Embryonic facial prominence (tissue), 1 donor: ENCODE measurements at regions not wholly inside any gene's neighbourhood (a gene's known extent, or its start where the extent isn't known, plus 50 kb on each side); places are given as distances from the start of the nearest gene placed in this dataset.

ENCODE experiments used
- DNase-seq: peaks from one replicate; pipeline ENCODE4 v3.0.0-alpha.2; 2016; ENCODE audit errors: extremely low spot score

DNA sequence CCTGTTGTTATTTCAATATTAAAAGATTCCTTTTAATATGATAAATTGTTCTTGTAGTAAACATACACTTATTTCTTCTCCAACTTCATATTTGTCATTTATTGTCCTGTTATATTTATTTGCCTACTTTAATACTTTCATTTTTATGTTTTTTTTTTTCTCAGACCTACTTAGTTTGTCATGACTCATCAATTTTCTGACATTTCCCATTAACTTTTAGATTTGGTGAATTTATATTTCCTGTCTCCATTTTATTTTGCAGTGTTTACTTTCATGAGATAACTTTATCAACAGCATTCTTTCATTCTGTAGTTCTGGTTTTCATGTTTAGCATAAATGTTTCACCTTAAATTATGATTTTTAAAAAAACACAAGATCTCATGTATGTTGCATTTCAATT is 788.7 kb downstream of the EFNA5 start:
- no peak for DNase-seq

DNA sequence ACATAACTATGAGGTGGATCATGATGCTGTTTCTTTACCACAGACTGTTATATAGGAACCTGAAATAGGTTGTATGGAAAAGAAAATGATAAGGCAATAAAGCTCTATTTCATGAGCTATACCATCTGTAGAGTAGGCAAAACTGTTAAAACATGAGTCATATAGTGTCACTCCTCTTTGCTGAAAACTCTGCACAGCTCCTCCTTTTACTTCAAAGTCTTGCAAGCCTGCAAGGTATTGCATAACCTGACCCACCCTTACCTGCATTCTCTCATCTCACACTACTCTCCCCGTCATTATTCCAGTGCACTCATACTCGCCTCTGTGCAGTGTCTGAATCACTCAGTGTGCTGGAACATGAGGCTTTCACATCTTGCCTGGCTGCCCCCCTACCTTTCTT is 790.1 kb downstream of the EFNA5 start:
- DNase-seq, result no peak

DNA sequence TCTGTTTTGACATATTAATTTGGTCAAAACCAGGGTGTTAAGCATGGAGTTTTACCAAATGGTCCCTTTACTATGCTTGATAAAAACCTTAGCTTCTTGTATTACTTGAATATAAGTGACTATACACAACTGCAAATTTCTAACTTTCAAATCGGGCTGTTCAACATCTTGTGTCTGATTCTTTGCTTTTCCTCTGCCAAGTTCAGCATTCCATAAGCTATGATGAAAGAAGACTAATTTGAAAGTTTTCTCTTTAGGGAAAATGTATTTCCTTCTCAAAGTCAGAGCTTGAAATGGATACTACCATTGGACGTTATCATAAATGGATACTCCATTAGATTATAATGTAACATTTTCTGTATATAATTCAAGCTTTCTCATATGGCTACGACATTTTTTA is 792.9 kb downstream of the EFNA5 start:
- no peak for DNase-seq

DNA sequence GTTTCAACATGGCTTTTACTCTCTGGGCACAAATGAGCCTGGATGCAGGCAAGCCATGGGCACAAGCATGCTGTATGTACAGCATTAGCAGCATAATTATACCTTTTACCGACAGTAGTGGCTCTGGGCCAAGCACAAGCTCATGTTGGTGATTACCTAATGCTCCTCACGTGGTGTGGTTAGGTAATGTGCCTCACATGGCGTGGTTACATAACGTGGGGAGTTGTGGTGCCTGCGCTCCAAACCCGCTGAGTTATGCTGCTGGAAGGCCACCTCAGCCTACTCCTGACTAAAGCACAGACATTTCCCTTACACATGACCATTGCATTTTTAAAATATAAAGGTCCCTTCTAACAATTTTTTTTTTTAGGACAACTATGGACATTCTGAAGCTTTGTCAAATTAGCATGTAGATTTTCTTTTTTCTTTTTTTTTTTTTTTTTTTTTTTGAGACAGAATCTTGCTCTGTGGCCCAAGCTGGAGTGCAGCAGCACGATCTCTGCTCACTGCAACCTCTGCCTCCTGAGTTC is 794.0 kb downstream of the EFNA5 start:
- no peak for DNase-seq

DNA sequence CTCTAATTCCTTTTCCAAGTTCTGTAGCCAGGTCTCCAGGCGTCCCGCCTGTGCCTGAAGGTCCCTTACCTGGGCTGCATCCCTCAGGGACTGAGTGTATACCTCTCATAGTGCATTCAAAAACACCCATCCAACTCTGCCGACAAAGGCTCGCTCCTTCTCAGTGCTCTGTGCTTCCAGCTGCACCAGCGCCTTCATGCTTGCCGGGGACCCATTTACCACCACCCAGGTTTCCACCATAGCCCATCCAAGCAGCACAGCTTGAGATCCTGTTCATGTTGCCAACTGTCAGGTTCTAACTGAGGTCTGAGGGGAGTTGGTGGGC is 794.5 kb downstream of the EFNA5 start:
- no peak for DNase-seq

DNA sequence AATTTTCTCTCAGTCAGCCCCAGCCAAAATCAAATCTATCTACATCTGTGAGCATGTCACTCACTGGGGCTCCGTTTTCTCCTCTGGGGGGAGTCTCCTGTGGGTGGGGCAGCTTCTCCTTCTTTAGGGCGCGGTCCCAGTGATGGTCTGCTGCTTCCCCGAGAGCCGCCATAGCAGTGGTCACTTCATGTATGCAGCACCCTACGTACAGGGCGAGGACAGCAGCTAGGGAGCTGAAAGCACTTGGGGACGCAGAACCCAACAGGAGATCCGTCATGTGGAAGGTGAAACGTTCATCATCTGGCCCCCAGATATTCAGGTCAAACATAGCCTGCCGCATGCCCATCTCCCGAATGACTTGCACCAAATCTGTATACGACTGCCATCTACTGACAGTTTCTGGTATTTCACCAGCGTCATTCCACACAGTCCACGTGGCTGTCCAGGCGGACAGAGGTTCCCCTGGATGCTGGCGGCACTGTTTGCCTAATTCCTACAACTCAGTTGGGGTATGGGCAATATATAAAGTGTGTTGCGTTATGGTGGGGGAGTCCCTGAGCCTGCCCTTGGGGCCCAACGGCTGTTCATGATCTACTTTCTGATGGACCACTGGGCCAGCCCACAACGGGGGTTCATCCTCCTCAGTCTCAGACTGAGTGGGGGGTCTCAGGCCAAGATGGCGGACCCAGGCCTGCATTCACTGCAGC is 795.0 kb downstream of the EFNA5 start:
- DNase-seq, result no peak

DNA sequence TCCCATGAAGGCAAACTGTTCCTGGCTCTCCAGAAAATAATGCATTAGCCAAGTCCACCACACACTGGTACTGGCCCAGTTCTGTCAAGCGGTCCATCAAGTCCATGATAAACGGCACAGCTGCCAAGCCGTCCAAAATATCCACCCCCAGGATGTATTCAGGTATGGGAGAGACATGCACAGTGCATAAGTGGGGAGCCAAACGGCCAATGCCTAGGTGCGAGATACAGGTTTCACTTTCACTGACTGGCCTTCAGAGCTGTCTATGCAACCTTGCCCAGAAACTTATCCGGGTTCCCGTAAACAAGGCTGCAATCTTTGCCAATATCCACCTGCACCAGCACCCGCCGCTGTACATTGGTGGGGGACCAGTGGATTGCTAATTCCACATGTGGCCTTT is 795.8 kb downstream of the EFNA5 start:
- no peak for DNase-seq

DNA sequence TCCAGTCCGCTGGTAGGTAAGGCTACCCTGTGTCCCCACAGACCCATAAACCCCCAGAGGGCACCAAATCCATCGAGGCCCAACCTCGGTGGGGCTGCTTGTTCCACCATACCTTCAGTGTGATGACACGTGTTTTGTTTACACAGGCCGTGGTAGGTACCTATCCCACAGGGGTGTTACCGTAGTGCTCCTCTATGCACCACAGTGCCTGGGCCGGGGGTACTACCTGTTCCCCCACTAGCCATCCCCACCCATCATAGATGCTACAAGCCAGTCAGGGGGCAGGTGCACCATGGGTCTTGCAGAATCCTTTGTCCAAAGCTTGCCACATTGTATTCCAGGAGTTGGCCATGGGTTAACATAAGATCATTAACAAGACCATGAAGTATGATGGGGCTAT is 796.2 kb downstream of the EFNA5 start:
- DNase-seq, result no peak

DNA sequence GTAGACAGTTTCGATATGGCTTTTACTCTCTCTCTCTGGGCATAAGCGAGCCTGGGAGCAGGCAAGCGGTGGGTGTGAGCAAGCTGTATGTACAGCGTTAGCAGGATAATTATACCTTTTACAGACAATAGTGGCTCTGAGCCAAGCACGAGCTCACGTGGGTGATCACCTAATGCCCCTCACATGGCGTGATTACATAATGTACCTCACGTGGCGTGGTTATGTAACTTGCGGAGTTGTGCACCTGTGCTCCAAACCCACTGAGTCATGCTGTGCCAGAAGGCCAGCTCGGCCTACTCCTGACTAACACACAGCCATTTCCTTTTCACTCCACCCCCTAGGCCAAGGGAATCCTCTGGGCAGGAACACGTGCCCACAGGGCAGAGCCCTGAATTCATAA is 797.2 kb downstream of the EFNA5 start:
- no peak for DNase-seq

DNA sequence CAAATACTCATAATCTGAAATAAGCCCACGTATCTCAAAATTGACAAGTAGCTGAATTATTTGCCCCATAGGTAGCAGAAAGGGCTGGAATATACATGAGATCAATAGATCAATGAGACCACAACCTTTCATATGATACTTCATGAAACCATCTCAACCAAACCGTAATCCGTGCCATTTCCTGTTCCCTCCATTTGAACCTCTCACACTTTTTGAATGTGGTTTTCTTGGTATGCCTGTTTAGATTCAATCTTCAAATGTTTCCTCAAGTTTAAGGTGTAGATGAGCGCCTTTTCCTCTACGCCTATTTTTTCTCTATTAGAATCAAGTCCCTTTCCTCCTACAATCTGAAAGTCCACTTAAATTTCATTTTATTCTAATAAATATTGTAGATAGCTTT is 805.5 kb downstream of the EFNA5 start:
- DNase-seq, result no peak

DNA sequence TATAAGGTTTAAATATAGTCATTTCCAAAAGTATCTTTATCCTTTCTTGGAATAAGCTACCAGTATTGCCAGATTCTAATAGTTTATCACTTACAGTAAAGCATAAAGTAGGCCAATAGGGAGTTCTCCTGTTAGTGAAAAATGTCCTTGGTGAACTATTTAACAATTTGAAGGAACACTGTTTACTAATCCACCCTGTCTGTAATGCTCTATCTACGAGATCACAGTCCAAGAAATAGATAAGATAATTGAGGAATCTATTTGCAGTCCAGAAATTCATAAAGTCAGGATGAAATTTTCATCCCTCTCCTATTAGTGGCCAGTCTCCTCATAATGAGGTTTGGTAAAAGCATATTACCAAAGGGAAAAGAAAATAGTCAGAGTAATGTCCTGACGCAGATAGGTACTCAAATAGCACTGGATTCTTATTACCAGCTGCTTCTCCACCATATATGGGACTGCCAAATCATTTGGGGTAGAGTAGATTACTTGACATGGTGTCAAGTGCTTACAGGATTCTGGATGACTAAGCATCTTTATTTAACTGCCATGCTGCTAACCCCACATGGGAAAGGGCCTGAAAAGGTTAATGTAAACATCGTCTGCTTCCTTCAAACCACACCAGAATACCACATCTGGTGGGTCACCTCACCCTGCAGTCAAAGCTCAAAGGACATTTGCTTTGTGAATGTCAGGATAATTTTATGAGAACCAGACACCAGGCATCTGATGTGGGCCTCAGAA is 808.1 kb downstream of the EFNA5 start:
- DNase-seq, result no peak

DNA sequence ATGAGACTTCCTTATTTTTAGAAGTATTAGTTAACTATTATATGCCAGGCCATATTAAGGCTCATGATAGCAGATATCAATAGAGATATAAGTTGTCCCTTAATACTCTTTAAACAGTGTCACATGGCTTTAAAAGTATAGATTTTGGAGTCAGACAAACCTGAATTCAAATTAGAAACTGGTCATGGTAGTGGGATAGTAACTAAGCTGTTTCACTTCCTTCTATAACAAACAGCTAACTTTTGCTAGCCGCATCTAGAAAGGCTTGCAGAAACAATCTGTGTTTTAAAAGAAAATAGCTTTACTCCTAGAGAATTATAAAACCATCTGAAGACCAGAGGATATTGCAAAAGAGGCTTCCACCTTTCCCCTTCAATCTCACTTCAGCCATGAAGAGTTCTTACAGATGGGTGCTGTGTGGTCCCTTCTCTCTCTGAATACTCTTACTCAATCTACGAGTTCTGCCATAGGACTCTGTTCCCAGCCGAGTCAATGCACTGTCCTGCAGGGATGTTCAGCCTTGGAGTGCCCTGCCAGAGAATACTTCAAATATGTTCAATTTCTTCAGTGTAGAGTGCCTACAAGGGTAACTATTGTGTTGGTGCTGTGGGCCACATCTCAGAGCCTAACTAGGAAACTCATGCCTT is 810.2 kb downstream of the EFNA5 start:
- no peak for DNase-seq

DNA sequence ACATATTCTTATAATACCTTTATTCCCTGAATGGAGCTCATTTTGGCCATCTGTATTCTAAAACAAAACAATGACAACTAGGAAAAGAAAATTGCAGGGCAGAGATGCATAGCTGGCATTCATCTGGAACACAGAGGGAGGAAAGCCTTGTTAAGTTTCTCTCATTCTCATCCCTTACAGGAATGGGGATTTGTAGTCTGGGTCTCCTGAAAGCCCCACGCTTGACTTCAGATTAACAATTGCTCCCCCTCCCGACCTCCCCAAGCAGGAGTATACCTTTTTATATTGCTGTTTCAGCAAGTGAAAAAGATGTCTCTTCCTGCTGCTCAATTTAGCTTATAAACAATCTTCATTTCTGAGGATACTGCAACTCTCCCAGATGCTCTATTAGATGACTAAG is 812.1 kb downstream of the EFNA5 start:
- no peak for DNase-seq

DNA sequence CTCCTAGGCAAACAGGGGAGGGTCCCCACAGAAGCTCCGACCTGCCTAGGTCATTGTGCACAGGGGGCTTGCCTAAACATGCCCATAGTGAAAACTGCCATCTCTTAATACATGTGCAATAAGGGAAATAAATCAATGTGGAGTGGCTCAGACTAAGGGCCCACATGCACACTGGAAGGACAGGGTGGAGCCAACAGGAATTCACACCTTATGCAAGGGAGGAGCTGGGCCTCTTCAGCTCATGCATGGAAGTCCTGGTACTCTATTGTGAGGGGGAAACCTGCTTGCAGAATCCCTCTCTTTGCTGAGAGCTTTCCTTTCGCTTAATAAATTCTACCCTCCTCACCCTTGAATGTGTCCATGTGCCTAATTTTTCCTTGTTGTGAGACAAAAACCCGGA is 815.8 kb downstream of the EFNA5 start:
- no peak for DNase-seq

DNA sequence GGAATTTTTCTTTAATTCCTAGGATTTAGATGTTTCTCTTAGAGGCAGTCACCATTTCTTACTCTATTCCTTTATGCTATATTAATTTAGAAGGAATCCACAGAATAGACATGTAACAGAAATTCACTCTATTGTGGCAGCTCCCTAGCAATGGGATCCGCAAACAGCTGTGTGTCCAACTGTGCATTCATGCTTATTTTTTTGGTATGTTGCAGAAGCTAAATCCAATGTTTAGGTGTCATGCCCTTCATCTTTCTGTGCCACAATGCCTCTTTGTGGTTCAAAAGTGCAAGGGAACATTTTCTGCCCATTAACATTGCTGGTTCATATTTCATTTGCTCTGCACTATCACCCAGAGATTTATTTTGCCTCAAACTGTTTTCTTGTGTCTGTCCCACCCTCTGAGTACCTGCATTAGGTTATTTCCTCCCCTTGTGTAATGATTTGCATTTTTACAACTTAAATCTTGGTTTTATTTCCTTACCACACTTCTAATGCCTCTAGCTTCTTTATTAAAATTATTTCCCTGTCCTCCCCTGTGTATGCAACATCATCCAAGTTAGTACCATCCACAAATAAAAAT is 816.5 kb downstream of the EFNA5 start:
- DNase-seq, result no peak

DNA sequence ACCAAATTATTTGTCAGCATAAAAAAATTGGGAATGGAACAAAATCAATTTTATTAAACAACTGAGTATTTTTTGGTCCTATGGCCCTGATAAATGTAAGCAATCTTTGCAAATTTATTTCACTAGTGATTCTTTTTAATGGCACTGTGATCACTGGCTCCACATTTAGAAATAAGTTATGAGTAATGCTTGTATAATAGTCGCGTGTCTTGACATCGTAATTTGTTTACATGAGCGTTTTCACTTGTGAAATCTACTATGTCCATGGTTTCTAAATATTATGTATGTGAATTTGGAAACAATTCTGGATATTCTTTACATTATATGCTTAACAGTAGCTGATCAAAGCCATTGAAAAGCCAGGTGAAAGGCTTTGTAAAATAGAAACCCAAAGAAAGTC is 817.5 kb downstream of the EFNA5 start:
- no peak for DNase-seq

DNA sequence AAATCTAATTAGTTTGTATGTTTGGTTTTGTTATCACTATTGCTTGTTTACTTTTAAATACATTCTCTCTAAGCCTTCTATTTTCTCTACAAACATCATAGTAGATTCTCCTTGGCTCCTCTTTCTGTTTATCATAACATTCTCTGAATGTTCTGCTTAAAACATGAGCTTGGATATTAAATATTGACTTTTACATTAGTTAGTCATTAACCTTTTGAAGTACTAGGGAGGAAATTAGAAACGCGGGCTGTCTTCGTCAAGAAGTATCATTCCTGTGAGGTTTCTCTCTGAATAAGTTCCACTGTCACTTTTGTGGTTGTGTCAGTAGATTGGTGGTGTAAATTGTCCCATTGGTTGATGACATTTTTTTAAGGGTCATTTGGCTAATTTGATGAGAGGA is 821.5 kb downstream of the EFNA5 start:
- no peak for DNase-seq

DNA sequence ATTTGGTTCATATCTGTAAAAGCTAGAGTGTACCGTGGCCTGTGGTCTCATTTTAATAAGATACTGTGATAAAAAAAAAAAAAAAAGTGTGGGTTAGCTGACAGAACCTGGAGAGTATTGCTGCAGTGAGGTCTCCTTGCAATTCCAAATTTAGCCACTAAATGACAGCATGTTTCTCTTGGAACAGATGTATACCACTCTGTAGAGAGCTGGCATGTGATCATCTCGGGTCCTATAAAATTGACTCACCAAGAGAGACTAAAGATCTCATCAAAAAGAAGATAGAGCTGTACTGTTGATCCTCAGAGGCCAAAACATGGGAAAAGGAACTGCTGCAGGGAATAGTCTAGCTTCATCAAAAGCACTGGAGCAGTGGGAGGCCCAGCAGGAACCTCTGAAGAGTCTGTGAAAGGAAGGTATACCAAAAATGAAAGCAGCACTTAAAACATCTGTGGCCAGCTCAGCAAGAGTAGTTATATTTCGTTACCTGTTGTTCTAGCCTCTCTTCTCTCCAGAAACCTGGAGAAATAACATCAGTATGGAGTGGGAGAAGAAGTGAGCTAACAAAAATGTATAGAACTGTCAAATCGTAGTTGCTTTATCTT is 826.8 kb downstream of the EFNA5 start:
- no peak for DNase-seq

DNA sequence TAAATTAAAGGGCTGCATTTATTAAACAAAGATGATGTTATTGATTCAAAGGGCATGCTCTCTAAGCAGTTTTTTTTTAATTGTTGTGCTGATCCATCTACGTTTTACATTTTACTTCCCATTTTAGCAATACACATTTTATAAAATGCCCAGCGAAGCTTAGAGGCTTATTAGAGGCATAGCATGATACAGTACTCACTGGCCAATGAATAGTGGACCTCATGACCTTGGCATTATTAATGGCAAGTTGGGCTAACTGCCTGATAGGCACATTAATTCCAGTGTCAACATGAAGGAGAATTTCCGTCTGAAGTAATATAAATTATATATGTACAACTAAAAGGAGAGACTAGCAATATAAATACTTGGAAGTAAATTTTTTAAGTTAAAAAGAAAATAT is 837.2 kb downstream of the EFNA5 start:
- DNase-seq, result no peak

DNA sequence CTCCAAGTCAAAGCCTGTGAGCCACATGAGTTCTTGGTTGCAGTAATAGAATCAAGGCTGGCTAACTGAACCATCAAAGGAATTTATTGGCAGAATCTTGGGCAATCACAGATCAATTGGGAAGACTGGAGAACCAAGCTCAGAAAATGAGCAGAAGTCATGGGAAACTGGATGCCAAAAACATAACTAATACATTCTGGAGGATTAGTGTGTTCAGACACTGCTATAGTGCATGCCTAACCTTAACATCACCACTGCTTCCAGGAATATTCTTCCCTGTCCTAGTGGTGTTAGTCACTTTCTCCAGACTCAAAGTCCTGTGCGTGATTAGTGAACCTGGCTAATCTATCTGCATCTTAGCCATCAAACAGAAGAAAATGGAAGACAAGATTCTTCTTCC is 843.7 kb downstream of the EFNA5 start:
- no peak for DNase-seq

DNA sequence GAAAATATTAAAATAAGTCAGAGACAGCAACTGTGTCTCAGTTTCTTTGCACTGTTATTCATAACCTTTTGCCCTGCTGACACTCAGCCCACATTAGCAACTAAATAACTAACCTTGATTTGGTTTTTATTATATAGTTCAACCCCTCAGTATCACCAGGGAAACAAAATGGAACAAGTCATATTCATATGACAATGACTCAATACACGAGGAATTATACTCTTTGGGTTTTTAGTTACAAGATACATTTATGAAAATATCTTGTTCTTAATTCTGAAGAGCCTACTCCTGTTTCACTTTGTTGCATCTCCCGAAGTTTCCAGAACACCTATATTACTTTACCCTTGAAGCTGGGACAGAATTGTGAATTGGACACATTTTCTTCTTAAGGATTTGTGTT is 845.4 kb downstream of the EFNA5 start:
- DNase-seq, result no peak

DNA sequence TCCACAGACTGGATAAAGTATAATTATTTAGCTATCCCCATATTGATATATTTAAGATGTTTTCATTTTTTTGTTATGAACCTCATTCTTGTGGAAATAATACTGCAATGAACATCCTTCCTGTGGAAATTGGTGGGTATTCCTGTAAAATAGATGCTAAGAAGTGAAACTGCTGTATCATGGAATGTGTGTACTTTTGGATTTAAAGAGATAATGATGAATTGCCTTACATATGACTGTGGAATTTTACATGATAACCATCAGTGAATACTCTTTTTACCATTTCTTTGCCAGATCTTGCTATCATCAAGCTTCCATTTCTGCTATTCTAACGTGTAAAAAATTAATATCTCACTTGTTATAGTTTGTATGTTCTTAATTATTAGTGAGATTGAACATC is 847.9 kb downstream of the EFNA5 start:
- no peak for DNase-seq
